Peyer's patch (tissue), 4 donors: ENCODE measurements at regions not wholly inside any gene's neighbourhood (a gene's known extent, or its start where the extent isn't known, plus 50 kb on each side); places are given as distances from the start of the nearest gene placed in this dataset.

Source experiments
- DNase-seq, 3 donors: peaks; one replicate each; pipeline ENCODE4 v3.0.0-alpha.2; 2017 to 2019
- H3K27ac ChIP-seq, 4 donors: fragments of 200-600 bp; sonication (generic); one replicate each; pipeline ENCODE4 v1.5.1; 2016 to 2019
- H3K27me3 ChIP-seq, 2 donors: fragments of 200-600 bp; sonication (generic); one replicate each; pipeline ENCODE4 v1.5.1; 2019
- H3K36me3 ChIP-seq, 3 donors: fragments of 200-600 bp; sonication (generic); one replicate each; pipeline ENCODE4 v1.5.1; 2016 to 2019
- H3K4me1 ChIP-seq, 4 donors: fragments of 200-600 bp; sonication (generic); one replicate each; pipeline ENCODE4 v1.5.1; 2016 to 2019
- H3K4me3 ChIP-seq, 4 donors: fragments of 200-600 bp; sonication (generic); 1 replicate in 3 of 4; 2 replicates in 1 of 4; pipeline ENCODE4 v1.5.1; 2016 to 2019; ENCODE audit warnings: mild to moderate bottlenecking in 1 of 4
- H3K9me3 ChIP-seq, 4 donors: fragments of 200-600 bp; sonication (generic); one replicate each; pipeline ENCODE4 v1.5.1; 2016 to 2019; ENCODE audit warnings: mild to moderate bottlenecking in 1 of 4
- CTCF ChIP-seq, 6 experiments: fragments of 450-650 bp in 4 of 6; fragments of 200-600 bp in 2 of 6; sonication (generic) in 1 of 6; IDR thresholded peaks; one replicate each; pipeline ENCODE4 v1.5.1; 2017 to 2019; ENCODE audit warnings: antibody characterized with exemption in 6 of 6, mild to moderate bottlenecking in 3 of 6, moderate library complexity in 1 of 6
- POLR2A ChIP-seq, 2 donors: fragments of 450-650 bp; IDR thresholded peaks; one replicate each; pipeline ENCODE4 v1.5.1; 2017; ENCODE audit warnings: antibody characterized with exemption in 2 of 2, mild to moderate bottlenecking in 2 of 2, moderate library complexity in 2 of 2

- no peaks in the 10 kb centered on the region for H3K9me3 ChIP-seq
- H3K27me3 ChIP-seq, result no peaks in the 10 kb centered on the region
- no peaks in the 10 kb centered on the region for H3K4me1 ChIP-seq
- H3K4me3 ChIP-seq, result no peak overlapping the region
- DNase-seq, result no peak
- TF ChIP-seq POLR2A (IDR thresholded peaks at IDR 0.05), result no peak
- TF ChIP-seq CTCF (IDR thresholded peaks at IDR 0.05), result no peak
- no peaks in the 10 kb centered on the region for H3K36me3 ChIP-seq
- H3K27ac ChIP-seq, result no peak overlapping the region
Observed at GRCh38 chr22:49097171-49097925, 730.3 kb downstream of the BRD1 start.

- Histone ChIP-seq H3K9me3 (no peaks in the 10 kb centered on the region), H3K27ac (no peak overlapping the region), H3K4me3 (no peak overlapping the region), H3K4me1 (no peaks in the 10 kb centered on the region), H3K27me3 (no peaks in the 10 kb centered on the region), H3K36me3 (no peaks in the 10 kb centered on the region)
- TF ChIP-seq POLR2A (IDR thresholded peaks at IDR 0.05), result no peak
- no peak for TF ChIP-seq CTCF (IDR thresholded peaks at IDR 0.05)
- DNase-seq, result no peak
Observed at GRCh38 chr22:49096476-49096875, 731.2 kb downstream of the BRD1 start.

GRCh38 chr22:49095366-49095765, 732.3 kb downstream of the BRD1 start:
- Histone ChIP-seq H3K27ac (no peak overlapping the region), H3K4me3 (no peak overlapping the region), H3K4me1 (no peaks in the 10 kb centered on the region), H3K27me3 (no peaks in the 10 kb centered on the region), H3K9me3 (no peaks in the 10 kb centered on the region), H3K36me3 (no peaks in the 10 kb centered on the region)
- TF ChIP-seq CTCF (IDR thresholded peaks at IDR 0.05), result no peak
- TF ChIP-seq POLR2A (IDR thresholded peaks at IDR 0.05), result no peak
- DNase-seq, result no peak

- Histone ChIP-seq H3K36me3 (no peaks in the 10 kb centered on the region), H3K4me3 (no peak overlapping the region), H3K27ac (no peak overlapping the region), H3K4me1 (no peaks in the 10 kb centered on the region), H3K9me3 (no peaks in the 10 kb centered on the region), H3K27me3 (no peaks in the 10 kb centered on the region)
- DNase-seq, result no peak
- TF ChIP-seq CTCF (IDR thresholded peaks at IDR 0.05) (no peak), POLR2A (IDR thresholded peaks at IDR 0.05) (no peak)
Observed at GRCh38 chr22:49094858-49095257, 732.8 kb downstream of the BRD1 start.

GRCh38 chr22:49094151-49094550, 733.5 kb downstream of the BRD1 start:
- Histone ChIP-seq H3K27ac (no peak overlapping the region), H3K9me3 (no peaks in the 10 kb centered on the region), H3K36me3 (no peaks in the 10 kb centered on the region), H3K27me3 (no peaks in the 10 kb centered on the region), H3K4me3 (no peak overlapping the region), H3K4me1 (no peaks in the 10 kb centered on the region)
- DNase-seq, result no peak
- TF ChIP-seq CTCF (IDR thresholded peaks at IDR 0.05), result no peak
- TF ChIP-seq POLR2A (IDR thresholded peaks at IDR 0.05), result no peak
